ENCODE measurements at regions not wholly inside any gene's neighbourhood (a gene's known extent, or its start where the extent isn't known, plus 50 kb on each side); places are given as distances from the start of the nearest gene placed in this dataset.
"Not testable (repeated sequence)": the region's sequence is repeated elsewhere in the genome, so short reads cannot be mapped to it uniquely, and the experiment has no call there.

- H3K36me3 ChIP-seq = no peaks in the 10 kb centered on the region
- peaks cover 0 to 2% of the 10 kb centered on the region in 2 donors for H3K9me3 ChIP-seq
- no peaks in the 10 kb centered on the region for H3K4me1 ChIP-seq
- no peak for DNase-seq
- no peak overlapping the region for H3K27ac ChIP-seq
- in situ Hi-C loops (cut with MboI; ENCODE audit: low pct_ligation_motif_present in 1 of 4, low pct_unique_long_range_greater_than_20kb in 1 of 4, low sequenced_read_pairs in 3 of 4) (no loop called here), intact Hi-C loops (cut with DNase I; ENCODE audit: low total_unique reads) (no loop called here)
- H3K27me3 ChIP-seq = no peaks in the 10 kb centered on the region
- TF ChIP-seq POLR2A (IDR thresholded peaks at IDR 0.05) (no peak), EP300 (IDR thresholded peaks at IDR 0.05; ENCODE audit: low read depth) (no peak), POLR2AphosphoS5 (IDR thresholded peaks at IDR 0.05) (no peak), CTCF (IDR thresholded peaks at IDR 0.05) (no peak)
- 86% methylated on average over 1 to 2 of the region's 2 CpGs for WGBS, 2 donors (ENCODE audit: low coverage in 1 of 2)
- H3K4me3 ChIP-seq = no peak overlapping the region
Measured at GRCh38 chr21:28580585-28580984, 412.1 kb downstream of the LTN1 start.

- no peaks in the 10 kb centered on the region for H3K36me3 ChIP-seq
- H3K4me1 ChIP-seq = no peaks in the 10 kb centered on the region
- TF ChIP-seq EP300 (IDR thresholded peaks at IDR 0.05; ENCODE audit: low read depth) (no peak), POLR2AphosphoS5 (IDR thresholded peaks at IDR 0.05) (no peak), CTCF (IDR thresholded peaks at IDR 0.05) (no peak), POLR2A (IDR thresholded peaks at IDR 0.05) (no peak)
- H3K27ac ChIP-seq = no peak overlapping the region
- in situ Hi-C loops (cut with MboI; ENCODE audit: low pct_ligation_motif_present in 1 of 4, low pct_unique_long_range_greater_than_20kb in 1 of 4, low sequenced_read_pairs in 3 of 4) = no loop called here
- H3K4me3 ChIP-seq = no peak overlapping the region
- intact Hi-C loops (cut with DNase I; ENCODE audit: low total_unique reads) = loop anchor here (5.0 kb wide), 1 partner anchor 873 kb away; no protein-coding TSS in a partner anchor
- no peak for DNase-seq
- H3K9me3 ChIP-seq = peaks cover 0 to 2% of the 10 kb centered on the region in 2 donors
- H3K27me3 ChIP-seq = no peaks in the 10 kb centered on the region
- 84 to 93% methylated on average over 3 to 4 of the region's 4 CpGs for WGBS, 2 donors (ENCODE audit: low coverage in 1 of 2)
Measured at GRCh38 chr21:28579986-28580550, 412.6 kb downstream of the LTN1 start.

- DNase-seq = no peak
- H3K27ac ChIP-seq = no peak overlapping the region
- H3K9me3 ChIP-seq = peaks cover 3 to 4% of the 10 kb centered on the region in 2 donors
- no peak for TF ChIP-seq EP300 (IDR thresholded peaks at IDR 0.05; ENCODE audit: low read depth)
- TF ChIP-seq POLR2AphosphoS5 (IDR thresholded peaks at IDR 0.05) = no peak
- no peak for TF ChIP-seq CTCF (IDR thresholded peaks at IDR 0.05)
- no peak for TF ChIP-seq POLR2A (IDR thresholded peaks at IDR 0.05)
- H3K4me1 ChIP-seq = no peaks in the 10 kb centered on the region
- no peaks in the 10 kb centered on the region for H3K27me3 ChIP-seq
- in situ Hi-C loops (cut with MboI; ENCODE audit: low pct_ligation_motif_present in 1 of 4, low pct_unique_long_range_greater_than_20kb in 1 of 4, low sequenced_read_pairs in 3 of 4) (no loop called here), intact Hi-C loops (cut with DNase I; ENCODE audit: low total_unique reads) (no loop called here)
- H3K36me3 ChIP-seq = no peaks in the 10 kb centered on the region
- WGBS, 2 donors (ENCODE audit: low coverage in 1 of 2) = 59 to 64% methylated on average over 2 of the region's 2 CpGs
- no peak overlapping the region for H3K4me3 ChIP-seq
Measured at GRCh38 chr21:28568692-28569091, 424.0 kb downstream of the LTN1 start.

- H3K27ac ChIP-seq; H3K9me3 ChIP-seq; H3K4me3 ChIP-seq; H3K27me3 ChIP-seq; H3K36me3 ChIP-seq; DNase-seq; intact Hi-C loops (cut with DNase I; ENCODE audit: low total_unique reads); in situ Hi-C loops (cut with MboI; ENCODE audit: low pct_ligation_motif_present in 1 of 4, low pct_unique_long_range_greater_than_20kb in 1 of 4, low sequenced_read_pairs in 3 of 4); H3K4me1 ChIP-seq: not testable (repeated sequence)
- 95% methylated on average over 11 of the region's 18 CpGs; no CpG with 5 or more reads in 1 of the 2 donors for WGBS, 2 donors (ENCODE audit: low coverage in 1 of 2)
Measured at GRCh38 chr21:28563933-28564332, 428.7 kb downstream of the LTN1 start.

- Histone ChIP-seq H3K4me1 (no peaks in the 10 kb centered on the region), H3K36me3 (no peaks in the 10 kb centered on the region), H3K9me3 (peaks cover 3 to 4% of the 10 kb centered on the region in 2 donors), H3K4me3 (no peak overlapping the region), H3K27ac (no peak overlapping the region), H3K27me3 (no peaks in the 10 kb centered on the region)
- in situ Hi-C loops (cut with MboI; ENCODE audit: low pct_ligation_motif_present in 1 of 4, low pct_unique_long_range_greater_than_20kb in 1 of 4, low sequenced_read_pairs in 3 of 4) = no loop called here
- DNase-seq = no peak
- intact Hi-C loops (cut with DNase I; ENCODE audit: low total_unique reads) = no loop called here
- TF ChIP-seq POLR2A (IDR thresholded peaks at IDR 0.05) (no peak), CTCF (IDR thresholded peaks at IDR 0.05) (no peak), POLR2AphosphoS5 (IDR thresholded peaks at IDR 0.05) (no peak), EP300 (IDR thresholded peaks at IDR 0.05; ENCODE audit: low read depth) (no peak)
Measured at GRCh38 chr21:28561772-28562171, 430.9 kb downstream of the LTN1 start.

Data from transverse colon (tissue), 4 donors.